ENCODE measurements at regions not wholly inside any gene's neighbourhood (a gene's known extent, or its start where the extent isn't known, plus 50 kb on each side); places are given as distances from the start of the nearest gene placed in this dataset.

GRCh38 chr10:84784749-84785148 lies 456.4 kb downstream of the CCSER2 start:
- TF ChIP-seq CTCF (conservative IDR thresholded peaks at IDR 0.05; ENCODE audit: low read depth, low read length) (no peak), EZH2 (IDR thresholded peaks at IDR 0.05; ENCODE audit: borderline replicate concordance, low read depth, low read length, poor library complexity, severe bottlenecking) (no peak)
